ENCODE measurements at regions not wholly inside any gene's neighbourhood (a gene's known extent, or its start where the extent isn't known, plus 50 kb on each side); places are given as distances from the start of the nearest gene placed in this dataset.
A peak's percentile ranks its signal among the peaks of the same experiment; 100 is the strongest.

DNA sequence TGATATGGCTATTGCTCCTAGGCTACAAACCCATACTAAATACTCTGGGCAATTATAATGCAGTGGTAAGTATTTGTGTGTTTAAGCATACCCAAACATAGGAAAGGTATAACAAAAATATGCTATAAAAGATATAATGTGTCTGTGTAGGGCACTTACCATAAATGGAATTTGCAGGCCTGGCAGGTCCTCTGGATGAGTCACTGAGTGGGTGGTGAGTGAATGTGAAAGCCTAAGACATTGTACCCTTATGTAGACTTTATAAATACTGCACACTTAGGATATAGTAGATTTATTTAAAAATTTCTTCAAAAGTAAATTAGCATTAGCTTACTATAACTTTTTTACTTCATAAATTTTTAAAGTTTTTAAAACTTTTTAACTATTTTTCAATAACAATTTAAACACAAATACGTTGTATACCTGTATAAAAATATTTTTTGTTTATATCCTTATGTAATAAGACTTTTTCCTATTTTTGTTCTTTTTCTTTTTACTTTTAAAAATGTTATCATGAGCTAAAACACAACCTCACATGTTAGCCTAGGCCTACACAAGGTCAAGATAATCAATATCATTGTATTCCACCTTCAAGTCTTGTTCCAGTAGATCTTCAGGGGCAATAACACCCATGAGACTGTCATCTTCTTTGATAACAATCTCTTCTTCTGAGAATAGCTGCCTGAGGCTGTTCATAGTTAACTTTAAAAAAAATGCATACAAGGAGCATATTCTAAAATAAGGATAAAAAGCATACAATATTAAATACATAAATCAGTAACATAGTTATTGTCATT is 306.3 kb upstream of the RGS18 start:
- TF ChIP-seq POU2F2 (IDR thresholded peaks at IDR 0.05; ENCODE audit: low read depth, low read length) (no peak), PAX5 (IDR thresholded peaks at IDR 0.05; ENCODE audit: insufficient read depth, low read length, severe bottlenecking) (no peak), TAF1 (IDR thresholded peaks at IDR 0.05; ENCODE audit: low read depth, low read length) (no peak), POLR2A (IDR thresholded peaks at IDR 0.05; ENCODE audit: low read depth, low read length) (no peak), SPI1 (IDR thresholded peaks at IDR 0.05; ENCODE audit: low read depth, low read length) (no peak), POLR2AphosphoS5 (IDR thresholded peaks at IDR 0.05; ENCODE audit: low read depth, low read length) (no peak)
- no peak for DNase-seq (ENCODE audit: insufficient read length, low spot score)
- FAIRE-seq, result no peak

DNA sequence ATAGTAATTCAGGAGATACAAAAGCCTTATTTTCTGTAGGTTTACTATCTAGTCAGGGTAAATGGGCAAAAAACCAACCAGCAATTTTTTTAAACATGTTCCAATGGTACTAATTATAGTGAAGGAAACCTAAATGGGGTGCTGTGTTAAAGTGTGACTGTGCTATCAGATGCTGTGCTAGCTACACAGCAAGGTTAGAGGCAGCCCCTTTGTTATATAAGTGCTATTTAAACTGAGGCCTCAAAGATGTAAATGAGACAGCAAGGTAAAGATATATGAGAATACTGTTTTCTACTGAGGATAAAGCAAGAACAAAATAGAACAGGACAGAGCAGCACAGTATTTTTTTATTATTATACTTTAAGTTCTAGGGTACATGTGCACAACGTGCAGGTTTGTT is 305.4 kb upstream of the RGS18 start:
- no peak for TF ChIP-seq SPI1 (IDR thresholded peaks at IDR 0.05; ENCODE audit: low read depth, low read length)
- no peak for TF ChIP-seq POLR2A (IDR thresholded peaks at IDR 0.05; ENCODE audit: low read depth, low read length)
- TF ChIP-seq TAF1 (IDR thresholded peaks at IDR 0.05; ENCODE audit: low read depth, low read length), result no peak
- TF ChIP-seq POLR2AphosphoS5 (IDR thresholded peaks at IDR 0.05; ENCODE audit: low read depth, low read length), result no peak
- no peak for TF ChIP-seq PAX5 (IDR thresholded peaks at IDR 0.05; ENCODE audit: insufficient read depth, low read length, severe bottlenecking)
- TF ChIP-seq POU2F2 (IDR thresholded peaks at IDR 0.05; ENCODE audit: low read depth, low read length), result no peak
- DNase-seq (ENCODE audit: insufficient read length, low spot score) (no peak), FAIRE-seq (no peak)

DNA sequence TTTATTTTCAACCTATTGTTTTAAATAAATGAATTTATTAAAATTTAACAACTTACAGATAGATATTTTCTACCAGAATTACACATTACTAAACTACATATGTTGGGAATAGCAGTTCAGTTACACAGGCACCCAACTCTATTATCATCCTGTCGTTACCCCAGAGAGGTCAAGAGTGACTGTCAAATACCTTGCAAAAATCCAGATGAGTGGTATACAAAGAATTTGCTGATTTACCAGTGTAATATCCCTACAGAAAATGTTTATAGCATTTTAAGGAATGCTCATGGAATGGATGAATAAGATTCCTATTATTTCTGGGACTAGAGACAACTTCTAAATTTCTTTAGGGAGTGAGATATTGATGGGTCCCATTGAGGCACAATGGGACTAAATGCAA is 300.7 kb upstream of the RGS18 start:
- FAIRE-seq (no peak), DNase-seq (ENCODE audit: insufficient read length, low spot score) (no peak)
- no peak for TF ChIP-seq SPI1 (IDR thresholded peaks at IDR 0.05; ENCODE audit: low read depth, low read length)
- no peak for TF ChIP-seq POLR2AphosphoS5 (IDR thresholded peaks at IDR 0.05; ENCODE audit: low read depth, low read length)
- no peak for TF ChIP-seq POLR2A (IDR thresholded peaks at IDR 0.05; ENCODE audit: low read depth, low read length)
- no peak for TF ChIP-seq TAF1 (IDR thresholded peaks at IDR 0.05; ENCODE audit: low read depth, low read length)
- TF ChIP-seq POU2F2 (IDR thresholded peaks at IDR 0.05; ENCODE audit: low read depth, low read length), result no peak
- TF ChIP-seq PAX5 (IDR thresholded peaks at IDR 0.05; ENCODE audit: insufficient read depth, low read length, severe bottlenecking), result no peak

DNA sequence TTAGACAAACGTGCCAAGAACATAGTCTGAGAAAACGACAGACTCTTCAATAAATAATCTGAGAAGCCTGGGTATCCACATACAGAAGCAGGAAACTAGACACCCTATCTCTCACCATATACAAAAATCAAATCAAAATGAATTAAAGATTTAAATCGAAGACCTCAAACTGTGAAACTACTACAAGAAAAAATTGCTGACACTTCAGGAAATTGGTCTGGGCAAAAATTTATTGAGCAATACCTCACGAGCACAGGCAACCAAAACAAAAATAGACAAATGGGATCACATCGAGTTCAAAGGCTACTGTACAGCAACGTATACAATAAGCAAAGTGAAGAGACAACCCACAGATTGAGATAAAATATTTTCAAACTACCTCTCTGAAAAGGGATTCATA is 292.8 kb upstream of the RGS18 start:
- no peak for TF ChIP-seq TAF1 (IDR thresholded peaks at IDR 0.05; ENCODE audit: low read depth, low read length)
- no peak for TF ChIP-seq POLR2AphosphoS5 (IDR thresholded peaks at IDR 0.05; ENCODE audit: low read depth, low read length)
- TF ChIP-seq POU2F2 (IDR thresholded peaks at IDR 0.05; ENCODE audit: low read depth, low read length), result no peak
- TF ChIP-seq POLR2A (IDR thresholded peaks at IDR 0.05; ENCODE audit: low read depth, low read length), result no peak
- no peak for TF ChIP-seq SPI1 (IDR thresholded peaks at IDR 0.05; ENCODE audit: low read depth, low read length)
- no peak for TF ChIP-seq PAX5 (IDR thresholded peaks at IDR 0.05; ENCODE audit: insufficient read depth, low read length, severe bottlenecking)
- FAIRE-seq (no peak), DNase-seq (ENCODE audit: insufficient read length, low spot score) (no peak)

DNA sequence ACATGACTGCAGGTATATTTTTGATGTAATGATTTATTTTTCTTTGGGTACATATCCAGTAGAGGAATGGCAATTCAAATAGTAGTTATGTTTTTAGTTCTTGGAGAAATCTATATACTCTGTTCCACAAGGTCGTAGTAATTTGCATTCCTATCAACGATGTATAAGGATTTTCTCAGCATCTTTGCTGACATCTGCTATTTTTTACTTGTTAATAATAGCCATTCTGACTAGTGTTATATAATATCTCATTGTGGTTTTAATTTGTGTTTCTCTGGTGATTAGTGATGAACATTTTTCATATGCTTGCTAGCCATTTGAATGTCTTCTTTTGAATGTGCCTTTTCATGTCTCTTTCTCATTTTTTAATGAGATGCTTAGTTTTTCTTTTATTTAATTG is 292.1 kb upstream of the RGS18 start:
- FAIRE-seq, result no peak
- TF ChIP-seq POU2F2 (IDR thresholded peaks at IDR 0.05; ENCODE audit: low read depth, low read length) (no peak), TAF1 (IDR thresholded peaks at IDR 0.05; ENCODE audit: low read depth, low read length) (no peak), SPI1 (IDR thresholded peaks at IDR 0.05; ENCODE audit: low read depth, low read length) (no peak)
- DNase-seq (ENCODE audit: insufficient read length, low spot score), result no peak

DNA sequence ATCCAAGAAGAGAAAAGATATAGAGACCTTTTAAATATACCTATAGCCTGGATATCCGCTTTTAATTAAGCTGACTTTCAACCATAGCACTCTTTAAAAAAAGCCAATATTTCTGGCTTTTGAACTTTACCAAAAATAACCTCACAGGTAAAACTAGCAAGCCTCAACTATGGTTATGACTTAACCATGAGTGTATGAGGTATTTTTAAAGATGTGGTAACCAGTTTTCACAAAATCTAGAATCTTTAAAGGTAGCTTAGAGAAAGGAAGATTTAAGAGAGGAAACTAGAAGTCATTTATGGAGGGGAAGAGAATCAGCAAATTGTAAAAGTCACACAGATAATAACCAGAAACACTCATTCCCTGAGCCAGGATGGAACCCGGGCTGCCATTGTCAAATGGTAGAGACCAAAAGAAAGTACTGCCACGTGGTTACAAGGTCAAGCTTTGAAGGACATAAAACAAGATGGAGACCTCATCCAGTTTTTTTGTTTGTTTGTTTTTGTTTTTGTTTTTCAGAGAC is 288.4 kb upstream of the RGS18 start:
- DNase-seq (ENCODE audit: insufficient read length, low spot score) (no peak), FAIRE-seq (no peak)
- no peak for TF ChIP-seq POLR2A (IDR thresholded peaks at IDR 0.05; ENCODE audit: low read depth, low read length)
- no peak for TF ChIP-seq SPI1 (IDR thresholded peaks at IDR 0.05; ENCODE audit: low read depth, low read length)
- no peak for TF ChIP-seq POU2F2 (IDR thresholded peaks at IDR 0.05; ENCODE audit: low read depth, low read length)
- no peak for TF ChIP-seq POLR2AphosphoS5 (IDR thresholded peaks at IDR 0.05; ENCODE audit: low read depth, low read length)
- no peak for TF ChIP-seq TAF1 (IDR thresholded peaks at IDR 0.05; ENCODE audit: low read depth, low read length)
- TF ChIP-seq PAX5 (IDR thresholded peaks at IDR 0.05; ENCODE audit: insufficient read depth, low read length, severe bottlenecking), result no peak

DNA sequence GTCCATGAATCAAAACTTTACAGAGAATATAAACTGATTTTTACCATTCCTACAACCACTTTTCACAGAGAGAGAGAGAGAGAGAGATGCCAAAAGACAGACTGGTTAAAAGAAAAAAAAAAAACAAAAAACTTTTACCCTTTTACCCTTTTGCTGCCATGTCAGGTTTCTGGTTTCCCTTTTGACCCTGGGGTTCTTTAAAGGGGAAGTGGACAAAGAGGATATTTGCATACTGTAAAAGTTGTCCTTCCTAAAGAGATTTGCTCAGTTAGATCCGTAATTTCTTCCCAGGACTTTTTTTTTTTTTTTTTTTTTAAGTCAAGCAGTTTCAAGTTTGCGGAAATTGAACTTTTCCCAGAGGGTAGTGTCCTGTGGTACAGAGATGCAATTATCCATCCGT is 287.8 kb upstream of the RGS18 start:
- FAIRE-seq (no peak), DNase-seq (ENCODE audit: insufficient read length, low spot score) (no peak)
- no peak for TF ChIP-seq POLR2AphosphoS5 (IDR thresholded peaks at IDR 0.05; ENCODE audit: low read depth, low read length)
- peak; percentile 52; the same call in 1 of the 2 replicates for TF ChIP-seq SPI1 (IDR thresholded peaks at IDR 0.05; ENCODE audit: low read depth, low read length)

DNA sequence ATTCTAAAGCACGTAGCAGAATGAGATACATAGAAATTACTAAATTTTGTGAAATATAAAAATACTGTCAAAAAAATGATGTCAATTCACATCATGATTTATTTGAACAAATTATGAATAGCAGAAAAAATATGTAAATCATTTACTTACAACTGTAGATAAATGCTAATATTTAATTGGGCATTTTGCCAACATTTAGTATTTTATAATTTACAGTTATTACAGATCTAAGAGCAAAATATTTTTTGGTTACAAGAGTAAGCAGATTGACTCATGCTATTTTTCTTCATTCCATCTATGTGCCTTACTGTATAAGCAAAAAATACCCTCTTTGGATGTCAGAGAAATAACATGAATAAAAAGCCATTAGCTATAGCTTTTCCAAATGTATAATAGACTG is 282.3 kb upstream of the RGS18 start:
- TF ChIP-seq POU2F2 (IDR thresholded peaks at IDR 0.05; ENCODE audit: low read depth, low read length) (no peak), SPI1 (IDR thresholded peaks at IDR 0.05; ENCODE audit: low read depth, low read length) (no peak), PAX5 (IDR thresholded peaks at IDR 0.05; ENCODE audit: insufficient read depth, low read length, severe bottlenecking) (no peak), POLR2A (IDR thresholded peaks at IDR 0.05; ENCODE audit: low read depth, low read length) (no peak), POLR2AphosphoS5 (IDR thresholded peaks at IDR 0.05; ENCODE audit: low read depth, low read length) (no peak), TAF1 (IDR thresholded peaks at IDR 0.05; ENCODE audit: low read depth, low read length) (no peak)
- FAIRE-seq (no peak), DNase-seq (ENCODE audit: insufficient read length, low spot score) (no peak)

DNA sequence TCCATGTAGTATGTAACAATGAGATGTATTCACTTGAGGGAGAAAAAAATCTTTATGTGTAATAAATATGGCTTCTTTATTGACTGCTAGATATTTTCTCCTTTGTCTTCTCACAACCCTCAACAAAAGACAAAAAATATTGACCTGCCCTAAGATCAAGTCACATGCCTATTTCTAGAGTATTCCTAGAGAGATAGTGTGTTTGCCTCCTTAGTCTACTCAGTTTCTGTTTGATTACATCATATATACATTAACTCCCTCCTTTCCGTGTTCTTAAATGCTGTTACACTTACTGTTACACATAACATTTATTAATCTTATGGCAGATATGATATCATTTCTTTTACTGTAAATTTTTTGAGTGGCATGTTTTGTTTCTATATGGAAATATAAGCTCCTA is 281.6 kb upstream of the RGS18 start:
- TF ChIP-seq TAF1 (IDR thresholded peaks at IDR 0.05; ENCODE audit: low read depth, low read length) (no peak), POU2F2 (IDR thresholded peaks at IDR 0.05; ENCODE audit: low read depth, low read length) (no peak), POLR2AphosphoS5 (IDR thresholded peaks at IDR 0.05; ENCODE audit: low read depth, low read length) (no peak), PAX5 (IDR thresholded peaks at IDR 0.05; ENCODE audit: insufficient read depth, low read length, severe bottlenecking) (no peak), POLR2A (IDR thresholded peaks at IDR 0.05; ENCODE audit: low read depth, low read length) (no peak), SPI1 (IDR thresholded peaks at IDR 0.05; ENCODE audit: low read depth, low read length) (no peak)
- FAIRE-seq (no peak), DNase-seq (ENCODE audit: insufficient read length, low spot score) (no peak)

DNA sequence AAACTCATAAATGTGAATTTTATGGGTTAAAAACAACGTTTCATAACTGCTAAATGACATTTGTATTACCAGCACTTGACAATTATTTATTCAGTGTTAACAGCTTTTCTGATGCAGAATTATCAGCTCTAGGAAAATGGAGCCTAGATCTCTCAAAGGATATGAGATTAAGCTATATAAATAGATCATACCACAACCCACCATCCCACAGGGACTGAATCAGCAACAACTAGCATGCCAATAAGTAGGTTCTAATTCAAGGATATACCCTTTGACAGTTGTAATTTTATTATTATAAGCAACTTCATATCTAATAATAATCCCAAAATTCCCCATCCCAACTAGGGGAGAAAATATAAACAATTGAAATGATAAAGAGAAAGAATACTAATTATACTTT is 275.4 kb upstream of the RGS18 start:
- no peak for DNase-seq (ENCODE audit: insufficient read length, low spot score)
- TF ChIP-seq POLR2A (IDR thresholded peaks at IDR 0.05; ENCODE audit: low read depth, low read length) (no peak), POLR2AphosphoS5 (IDR thresholded peaks at IDR 0.05; ENCODE audit: low read depth, low read length) (no peak), SPI1 (IDR thresholded peaks at IDR 0.05; ENCODE audit: low read depth, low read length) (no peak), POU2F2 (IDR thresholded peaks at IDR 0.05; ENCODE audit: low read depth, low read length) (no peak), PAX5 (IDR thresholded peaks at IDR 0.05; ENCODE audit: insufficient read depth, low read length, severe bottlenecking) (no peak), TAF1 (IDR thresholded peaks at IDR 0.05; ENCODE audit: low read depth, low read length) (no peak)
- no peak for FAIRE-seq

Measured in GM12891 (cell line).